ENCODE measurements at regions not wholly inside any gene's neighbourhood (a gene's known extent, or its start where the extent isn't known, plus 50 kb on each side); places are given as distances from the start of the nearest gene placed in this dataset.
"Not testable (repeated sequence)": the region's sequence is repeated elsewhere in the genome, so short reads cannot be mapped to it uniquely, and the experiment has no call there.

DNA sequence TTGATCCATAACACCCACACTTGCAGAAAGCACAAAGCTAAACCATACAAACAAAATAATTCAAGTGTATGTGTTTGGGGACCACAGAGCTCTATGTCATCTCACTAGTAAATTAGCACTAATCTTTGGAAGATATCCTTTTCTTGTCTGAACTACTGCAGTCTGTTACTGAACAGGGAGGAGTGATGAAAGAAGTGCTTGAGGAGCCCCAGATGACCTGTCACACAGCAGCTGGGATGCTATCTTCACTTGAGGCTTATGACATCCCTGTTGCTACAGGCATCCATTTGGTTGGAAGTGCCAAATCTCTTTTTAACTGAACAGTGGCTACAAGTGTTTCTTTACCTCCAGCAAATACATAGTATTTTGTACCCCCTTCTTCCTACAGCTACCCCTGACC lies 386.3 kb upstream of the CHAC2 start:
- no peak for DNase-seq (ENCODE audit: low read depth in 4 of 4, low spot score in 3 of 4)

DNA sequence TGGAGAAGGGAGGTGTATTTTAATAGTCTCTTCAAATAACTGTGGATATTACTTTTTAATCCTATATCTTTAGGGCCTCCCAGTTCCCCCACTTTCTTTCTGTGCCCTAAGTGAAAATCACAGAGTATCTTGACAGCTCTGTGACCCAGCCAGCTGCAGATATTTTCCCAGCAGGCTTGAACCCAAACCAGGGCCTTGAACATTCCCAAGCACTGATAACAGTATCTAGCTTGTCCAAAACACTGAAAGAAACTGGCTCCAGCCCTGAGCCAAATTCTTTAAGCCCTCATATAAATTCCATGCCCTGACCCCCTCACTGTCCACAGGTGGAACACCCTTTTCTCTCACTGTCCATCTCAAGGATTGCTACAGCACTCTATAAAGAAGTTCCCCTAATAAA lies 388.1 kb upstream of the CHAC2 start:
- DNase-seq (ENCODE audit: low read depth in 4 of 4, low spot score in 3 of 4), result no peak

DNA sequence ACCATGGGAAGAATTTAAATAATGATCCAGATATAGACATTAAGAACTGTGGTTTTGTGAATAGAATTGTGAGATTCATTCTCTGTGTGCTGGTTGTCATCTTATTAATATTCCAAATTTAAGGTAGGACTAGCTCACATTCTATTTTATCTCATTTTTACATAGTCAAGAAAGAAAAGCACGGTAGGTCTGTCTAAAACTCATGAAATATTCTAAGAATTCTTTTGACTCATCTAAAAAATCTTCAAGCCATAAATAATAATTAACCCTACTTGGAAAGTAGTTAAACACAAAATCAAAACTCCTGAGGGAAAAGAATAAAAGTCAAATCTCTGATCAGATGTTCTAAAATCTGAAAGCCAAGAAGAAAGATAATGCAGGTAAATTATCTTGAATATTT lies 388.8 kb upstream of the CHAC2 start:
- DNase-seq (ENCODE audit: low read depth in 4 of 4, low spot score in 3 of 4), result no peak

DNA sequence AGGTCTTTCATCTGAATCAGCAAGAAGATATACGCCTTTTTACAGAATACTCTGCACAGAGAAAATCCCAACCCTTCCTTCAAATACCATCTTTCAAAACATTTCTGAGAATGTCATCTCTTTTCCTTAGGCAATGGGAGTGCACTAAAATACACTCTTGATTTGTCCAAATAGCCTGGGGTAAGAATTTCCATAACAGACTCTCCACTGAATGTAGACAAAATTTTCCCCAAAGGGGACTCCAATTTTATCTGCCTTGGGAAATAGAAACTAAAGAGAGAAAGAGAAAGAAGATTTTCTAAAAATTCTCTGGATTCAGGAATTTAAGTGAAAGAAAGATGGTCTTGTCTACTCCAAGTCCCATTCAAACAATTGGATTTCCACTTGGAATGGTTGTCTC lies 394.5 kb upstream of the CHAC2 start:
- DNase-seq (ENCODE audit: low read depth in 4 of 4, low spot score in 3 of 4), result no peak

DNA sequence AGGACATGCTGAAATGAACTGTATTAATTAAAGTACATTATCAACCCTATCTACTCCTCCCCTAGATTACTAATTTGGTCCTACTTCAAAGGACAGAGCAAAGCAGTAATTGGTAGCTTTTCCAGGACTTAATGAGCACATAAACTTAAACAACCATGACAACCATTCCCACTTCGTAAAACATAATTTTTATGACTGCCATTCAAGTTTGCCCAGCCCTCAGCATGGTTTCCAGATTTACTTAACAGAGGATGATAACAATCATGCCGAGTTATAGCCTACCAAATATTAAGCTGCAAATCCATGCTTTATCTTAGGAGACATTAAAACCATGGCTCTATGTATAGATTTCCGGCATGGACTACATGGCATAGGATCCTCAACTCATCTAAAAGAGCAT lies 401.1 kb upstream of the CHAC2 start:
- DNase-seq (ENCODE audit: low read depth in 4 of 4, low spot score in 3 of 4), result no peak

DNA sequence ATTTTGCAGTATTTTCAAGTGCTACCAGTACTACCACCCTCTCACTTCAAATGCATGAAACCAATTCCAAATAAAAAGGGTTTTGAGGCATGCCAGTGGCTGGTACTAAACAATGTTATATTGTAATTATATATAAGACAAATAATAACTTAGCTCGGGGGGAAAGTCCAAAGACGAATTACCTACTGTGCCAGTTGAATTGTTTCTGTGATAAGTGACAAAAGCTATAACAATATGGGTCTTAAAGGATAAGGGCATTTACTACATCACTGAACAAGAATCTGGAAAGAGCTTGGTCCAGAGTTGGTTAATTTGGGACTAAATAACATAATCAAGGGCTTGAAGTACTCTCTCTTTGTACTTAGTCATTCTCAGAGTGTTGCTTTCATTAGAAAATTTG lies 404.7 kb upstream of the CHAC2 start:
- no peak for DNase-seq (ENCODE audit: low read depth in 4 of 4, low spot score in 3 of 4)

DNA sequence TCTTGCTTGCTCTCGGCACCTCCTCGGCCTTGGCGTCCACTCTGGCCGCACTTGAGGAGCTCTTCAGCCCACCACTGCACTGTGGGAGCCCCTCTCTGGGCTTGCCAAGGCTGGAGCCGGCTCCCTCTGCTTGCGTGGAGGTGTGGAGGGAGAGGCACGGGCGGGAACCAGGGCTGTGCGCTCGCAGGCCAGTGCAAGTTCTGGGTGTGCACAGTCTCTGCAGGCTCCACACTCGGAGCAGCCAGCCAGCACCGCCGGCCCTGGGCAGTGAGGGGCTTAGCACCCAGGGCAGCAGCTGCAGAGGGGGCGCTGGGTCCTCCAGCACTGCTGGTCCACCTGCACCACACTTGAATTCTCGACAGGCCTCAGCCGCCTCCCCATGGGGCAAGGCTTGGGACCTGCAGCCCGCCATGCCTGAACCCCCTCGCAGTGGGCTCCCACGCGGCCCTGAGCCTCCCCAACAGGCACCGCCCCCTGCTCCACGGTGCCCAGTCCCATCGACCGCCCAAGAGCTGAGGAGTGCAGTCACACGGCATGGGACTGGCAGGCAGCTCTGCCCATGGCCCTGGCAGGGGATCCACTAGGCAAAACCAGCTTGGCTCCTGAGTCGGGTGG lies 411.2 kb upstream of the CHAC2 start:
- no peak for DNase-seq (ENCODE audit: low read depth in 4 of 4, low spot score in 3 of 4)

DNA sequence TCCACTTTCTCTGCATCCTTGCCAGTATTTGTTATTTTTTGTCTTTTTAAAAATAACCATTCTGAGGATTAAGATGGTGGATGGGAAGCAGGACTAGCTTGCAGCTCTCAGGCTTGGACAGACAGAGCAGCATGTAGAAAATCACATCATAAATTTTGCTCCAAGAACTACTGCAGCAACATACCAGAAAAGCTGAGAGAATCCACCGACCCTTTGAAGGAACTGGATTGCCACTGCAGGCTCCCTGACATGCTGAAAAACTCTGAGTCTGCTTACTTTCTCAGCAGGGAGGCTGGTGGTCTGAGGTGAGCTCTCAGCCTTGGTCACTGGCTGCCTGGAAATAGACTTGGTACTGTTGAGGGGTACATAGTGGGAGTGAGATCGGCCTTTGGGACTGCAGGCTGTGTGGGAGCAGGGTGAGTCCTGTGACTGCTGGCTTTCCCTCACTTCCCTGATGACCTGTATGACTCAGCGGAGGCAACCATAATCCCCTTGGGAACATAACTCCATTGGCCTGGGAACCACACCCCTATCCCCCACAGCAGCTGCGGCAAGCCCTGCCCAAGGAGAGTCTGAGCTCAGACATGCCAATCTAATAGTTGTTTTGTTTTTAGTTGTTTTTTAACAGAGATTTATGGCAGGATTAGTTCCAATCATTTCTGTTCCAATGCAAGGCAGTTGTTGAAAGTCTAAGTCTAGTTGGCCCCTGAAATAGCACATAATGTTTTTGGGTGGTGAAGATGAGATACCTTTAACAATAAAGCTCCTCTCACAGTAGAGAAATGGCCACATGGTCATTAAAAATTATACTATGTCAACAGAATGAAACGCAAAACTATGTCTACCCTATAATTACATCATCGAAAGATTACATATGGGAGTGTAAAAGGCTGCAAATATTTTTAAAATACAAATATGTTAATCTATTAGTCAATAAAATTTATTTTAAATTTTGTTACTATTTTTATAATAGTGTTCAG lies 414.2 kb upstream of the CHAC2 start:
- DNase-seq (ENCODE audit: low read depth in 4 of 4, low spot score in 3 of 4), result no peak

DNA sequence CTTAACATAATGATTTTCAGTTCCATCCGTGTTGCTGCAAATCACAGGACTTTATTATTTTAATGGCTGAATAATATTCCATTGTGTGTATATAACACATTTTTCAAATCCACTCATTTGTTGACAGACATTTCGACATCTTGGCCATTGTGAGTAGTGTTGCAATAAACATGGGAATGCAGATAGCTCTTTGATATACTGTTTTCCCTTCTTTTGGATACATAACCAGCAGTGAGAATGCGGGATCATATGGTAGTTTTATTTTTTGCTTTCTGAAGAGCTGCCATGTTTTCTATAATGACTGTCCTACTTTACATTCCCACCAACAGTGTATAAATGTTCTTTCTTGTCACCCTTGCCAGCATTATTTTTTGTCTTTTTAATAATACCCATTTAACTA lies 420.3 kb upstream of the CHAC2 start:
- no peak for DNase-seq (ENCODE audit: low read depth in 4 of 4, low spot score in 3 of 4)

DNA sequence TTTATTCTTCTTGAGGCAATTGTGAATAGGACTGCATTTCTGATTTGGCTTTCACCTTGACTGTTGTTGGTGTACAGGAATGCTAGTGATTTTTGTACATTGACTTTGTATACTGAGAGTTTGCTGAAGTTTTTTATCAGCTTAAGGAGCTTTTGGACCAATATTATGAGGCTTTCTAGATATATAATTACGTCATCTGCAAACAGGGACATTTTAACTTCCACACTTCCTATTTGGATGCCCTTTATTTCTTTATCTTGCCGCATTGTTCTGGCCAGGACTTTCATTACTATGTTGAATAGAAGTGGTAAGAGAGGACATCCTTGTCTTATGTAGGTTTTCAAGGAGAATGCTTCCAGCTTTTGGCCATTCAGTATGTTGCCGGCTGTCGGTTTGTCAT lies 425.4 kb upstream of the CHAC2 start:
- DNase-seq (ENCODE audit: low read depth in 4 of 4, low spot score in 3 of 4), result no peak

DNA sequence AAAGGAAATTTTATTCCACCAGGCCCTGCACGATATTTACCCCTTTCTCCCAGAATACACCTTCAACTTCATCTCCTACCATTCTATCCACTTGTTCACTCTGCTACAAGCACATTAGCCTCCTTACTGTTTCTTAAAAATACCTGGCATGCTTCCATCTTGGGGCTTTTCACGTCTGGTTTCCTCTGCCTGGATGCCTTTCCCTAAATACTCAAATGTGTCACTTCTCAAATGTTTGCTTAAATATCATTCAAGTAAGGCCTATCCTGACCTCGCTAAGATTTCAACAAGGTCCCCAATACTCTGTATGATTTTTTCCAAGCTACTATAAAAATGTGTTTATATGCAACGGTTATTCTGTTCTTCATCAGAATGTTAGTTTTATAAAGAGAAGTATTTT lies 433.0 kb upstream of the CHAC2 start:
- no peak for DNase-seq (ENCODE audit: low read depth in 4 of 4, low spot score in 3 of 4)

DNA sequence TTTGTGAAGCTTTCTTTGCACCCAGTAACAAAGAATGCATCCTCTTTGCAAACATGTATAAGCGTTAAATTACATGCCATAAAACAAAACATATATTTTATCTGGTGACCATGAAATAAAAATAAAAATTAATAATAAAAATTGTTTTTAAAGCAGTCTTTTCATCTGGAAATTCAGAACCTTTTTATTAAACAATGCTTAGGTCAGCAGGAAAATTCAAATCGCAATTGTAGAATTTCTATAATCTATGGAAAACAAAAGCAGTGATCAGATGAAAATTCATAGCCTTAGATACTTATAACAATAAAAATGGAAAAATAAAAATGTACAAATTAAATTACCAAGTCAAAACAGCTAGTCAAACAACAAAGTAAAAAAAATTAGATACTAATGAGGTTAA lies 435.9 kb upstream of the CHAC2 start:
- no peak for DNase-seq (ENCODE audit: low read depth in 4 of 4, low spot score in 3 of 4)

DNA sequence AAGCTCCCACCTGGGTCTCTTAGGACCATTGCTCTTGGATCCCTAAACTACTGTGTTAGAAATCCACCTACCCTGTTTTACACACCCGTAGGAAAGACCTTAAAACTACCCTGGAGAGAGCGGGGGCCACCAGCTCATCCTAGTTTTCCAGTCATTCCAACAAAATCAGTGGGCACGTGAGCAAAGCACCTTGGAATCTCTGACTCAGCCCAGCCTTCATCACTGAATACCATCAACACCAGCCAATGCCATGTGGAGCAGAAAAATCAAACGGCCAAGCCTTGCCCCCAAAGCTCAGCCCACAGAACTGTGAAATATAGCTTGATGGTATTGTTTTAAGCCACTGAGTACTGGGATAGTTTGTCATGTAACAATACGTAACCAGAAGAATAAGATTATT lies 449.7 kb upstream of the CHAC2 start:
- no peak for DNase-seq (ENCODE audit: low read depth in 4 of 4, low spot score in 3 of 4)

DNA sequence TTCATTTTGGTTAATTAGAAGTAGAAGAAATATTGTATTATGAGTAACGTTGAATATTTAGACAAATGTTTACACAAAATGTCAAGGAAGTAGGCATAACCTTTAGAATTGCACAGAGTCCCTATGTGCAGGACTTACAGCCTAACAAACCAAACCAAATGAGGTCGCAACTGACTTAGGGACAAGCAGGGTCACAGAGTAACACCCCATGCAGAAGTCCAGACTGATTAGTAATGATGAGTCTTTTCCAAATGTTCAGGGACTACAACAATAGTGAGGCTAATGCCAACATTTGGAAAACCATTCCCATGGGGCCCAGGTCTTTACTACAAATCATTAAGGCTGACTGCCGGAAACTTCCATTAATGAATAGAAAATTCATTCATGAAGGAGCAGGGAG lies 452.5 kb upstream of the CHAC2 start:
- DNase-seq (ENCODE audit: low read depth in 4 of 4, low spot score in 3 of 4), result no peak

DNA sequence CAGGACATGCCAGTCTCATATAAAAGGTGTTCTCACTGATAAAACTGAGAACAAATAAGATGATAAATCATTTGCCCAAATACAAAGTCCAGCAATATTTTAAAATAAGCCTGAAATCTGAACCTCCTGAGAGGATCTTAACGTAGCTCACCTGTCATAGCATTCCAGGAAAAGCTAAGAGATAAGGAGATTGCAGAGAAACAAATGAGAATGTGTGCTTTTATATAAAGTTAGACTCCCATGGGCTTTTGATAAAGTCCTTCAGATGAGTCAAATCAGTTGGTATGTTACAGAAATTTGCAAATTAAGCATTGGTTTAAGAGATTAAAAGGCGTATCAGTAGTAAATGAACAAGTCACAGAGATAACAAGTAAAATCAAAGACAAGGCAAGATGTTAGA lies 452.9 kb upstream of the CHAC2 start:
- no peak for DNase-seq (ENCODE audit: low read depth in 4 of 4, low spot score in 3 of 4)

DNA sequence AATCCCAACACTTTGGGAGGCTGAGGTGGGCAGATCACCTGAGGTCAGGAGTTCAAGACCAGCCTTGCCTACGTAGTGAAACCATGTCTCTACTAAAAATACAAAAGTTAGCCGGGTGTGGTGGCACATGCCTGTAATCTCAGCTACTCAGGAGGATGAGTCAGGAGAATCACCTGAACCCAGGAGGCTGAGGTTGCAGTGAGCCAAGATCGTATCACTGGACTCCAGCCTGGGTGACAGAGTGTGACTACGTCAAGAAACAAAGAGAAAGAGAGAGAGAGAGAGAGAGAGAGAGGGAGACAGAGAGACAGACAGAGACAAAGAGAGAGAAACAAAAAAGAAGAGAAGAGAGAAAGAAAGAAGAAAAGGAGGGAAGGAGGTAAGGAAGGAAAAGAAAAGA lies 454.0 kb upstream of the CHAC2 start:
- not testable (repeated sequence) for DNase-seq (ENCODE audit: low read depth in 4 of 4, low spot score in 3 of 4)

DNA sequence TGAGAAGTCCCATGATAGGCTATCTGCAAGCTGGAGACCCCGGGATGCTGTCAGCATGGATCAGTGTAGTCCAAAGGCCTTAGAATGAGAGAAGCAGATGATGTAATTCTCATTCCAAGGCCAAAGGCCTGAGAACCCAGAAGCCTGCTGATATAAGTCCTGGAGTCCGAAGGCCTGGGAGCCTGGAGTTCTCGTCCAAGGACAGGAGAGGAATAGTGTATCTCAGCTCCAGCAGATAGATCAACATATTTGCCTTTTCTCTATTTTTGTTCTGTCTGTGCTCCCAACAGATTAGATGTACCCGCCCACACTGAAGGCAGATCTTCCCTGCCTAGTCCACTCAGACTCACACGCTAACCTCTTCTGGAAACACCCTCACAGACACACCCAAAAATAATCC lies 454.9 kb upstream of the CHAC2 start:
- no peak for DNase-seq (ENCODE audit: low read depth in 4 of 4, low spot score in 3 of 4)

DNA sequence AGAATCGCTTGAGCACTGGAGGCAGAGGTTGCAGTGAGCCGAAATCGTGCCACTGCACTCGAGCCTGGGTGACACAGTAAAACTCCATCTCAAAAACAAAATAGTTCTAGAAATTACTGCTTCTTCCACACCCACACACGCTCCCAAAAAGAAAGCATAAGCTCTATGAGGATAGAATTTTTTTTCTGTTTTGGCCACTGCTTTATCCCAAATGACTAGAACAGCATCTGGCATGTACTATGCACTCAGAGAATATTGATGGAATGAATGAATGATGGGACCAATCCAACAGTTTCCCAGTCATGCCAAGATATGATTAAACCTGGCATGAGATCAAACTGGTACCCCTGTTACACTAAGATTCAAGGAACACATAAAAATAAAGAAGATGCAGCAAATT lies 455.4 kb upstream of the CHAC2 start:
- no peak for DNase-seq (ENCODE audit: low read depth in 4 of 4, low spot score in 3 of 4)

DNA sequence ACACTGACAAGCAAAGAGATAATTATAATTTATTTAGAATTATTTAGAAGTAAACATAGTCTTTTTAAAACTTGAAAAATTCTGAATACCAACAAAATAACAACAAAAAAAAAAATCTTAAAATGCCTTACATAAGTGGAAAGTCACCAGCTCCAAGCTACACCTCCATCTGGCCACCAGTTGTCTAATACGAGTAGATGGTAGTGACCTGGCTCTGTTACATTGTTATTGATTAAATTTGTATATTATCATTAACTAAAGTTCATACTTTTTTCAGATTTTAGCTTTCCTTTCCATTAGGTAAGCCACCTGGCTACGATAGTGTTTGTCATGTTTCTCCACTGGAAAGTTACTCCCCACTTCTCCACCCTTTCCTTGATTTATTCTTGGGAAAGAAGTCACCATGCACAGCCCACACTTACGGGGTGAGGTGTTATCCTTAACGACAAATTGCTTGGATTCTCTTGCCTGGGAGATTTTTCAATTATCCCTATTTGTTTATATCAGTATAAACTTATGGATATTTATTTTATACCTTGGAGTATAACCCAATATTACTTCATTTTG lies 464.5 kb upstream of the CHAC2 start:
- no peak for DNase-seq (ENCODE audit: low read depth in 4 of 4, low spot score in 3 of 4)

DNA sequence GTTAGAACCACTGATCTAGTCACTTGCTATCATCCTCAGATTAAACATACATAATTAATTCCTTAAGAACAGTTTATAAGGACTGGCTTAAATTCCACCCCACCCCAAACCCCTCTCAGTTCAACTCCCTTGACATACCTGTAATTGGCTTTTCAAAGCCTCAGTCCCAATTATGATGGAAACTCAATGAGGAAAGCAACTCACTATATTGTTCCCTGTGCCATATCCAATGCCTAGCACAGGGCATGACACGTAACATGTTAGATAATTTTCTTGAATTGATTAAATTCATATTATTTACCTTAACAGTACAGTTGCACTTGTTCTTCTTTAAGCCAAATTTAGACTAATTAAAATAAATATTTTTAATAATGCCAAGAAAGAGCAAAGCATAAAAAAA lies 465.1 kb upstream of the CHAC2 start:
- no peak for DNase-seq (ENCODE audit: low read depth in 4 of 4, low spot score in 3 of 4)

DNA sequence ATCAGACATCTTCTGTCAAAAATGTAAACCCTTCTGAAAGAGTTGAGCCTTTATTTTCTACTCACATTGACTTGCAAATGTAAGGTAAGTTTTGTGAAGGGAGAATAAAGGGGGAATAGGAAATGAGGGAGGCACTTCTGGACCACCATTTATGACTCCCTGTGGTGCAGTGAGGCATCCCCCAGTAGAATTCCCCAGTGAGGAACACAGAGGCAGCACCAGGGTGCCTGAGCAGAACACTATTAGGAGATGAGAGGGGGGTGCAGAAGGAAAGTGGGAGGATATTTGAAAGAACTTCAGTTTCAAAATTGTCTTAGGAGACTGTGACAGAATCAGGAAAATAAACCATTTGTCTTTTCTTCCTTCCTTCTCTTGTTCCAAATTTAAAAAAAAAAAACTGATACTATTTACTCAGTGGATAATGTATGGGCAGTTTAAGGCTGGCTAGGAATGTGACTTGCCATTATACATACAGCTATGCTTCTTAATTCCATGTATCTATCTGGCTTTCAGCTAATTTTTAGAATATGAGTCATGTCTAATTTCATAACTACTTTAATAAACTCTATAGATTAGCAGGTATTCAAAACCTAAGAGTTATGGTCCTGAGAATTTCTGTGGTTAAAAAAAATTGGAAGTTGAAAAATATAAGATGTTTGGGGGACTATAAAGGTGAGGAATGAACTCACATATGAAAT lies 478.1 kb upstream of the CHAC2 start:
- DNase-seq (ENCODE audit: low read depth in 4 of 4, low spot score in 3 of 4), result no peak
